ENCODE measurements at regions not wholly inside any gene's neighbourhood (a gene's known extent, or its start where the extent isn't known, plus 50 kb on each side); places are given as distances from the start of the nearest gene placed in this dataset.

DNA sequence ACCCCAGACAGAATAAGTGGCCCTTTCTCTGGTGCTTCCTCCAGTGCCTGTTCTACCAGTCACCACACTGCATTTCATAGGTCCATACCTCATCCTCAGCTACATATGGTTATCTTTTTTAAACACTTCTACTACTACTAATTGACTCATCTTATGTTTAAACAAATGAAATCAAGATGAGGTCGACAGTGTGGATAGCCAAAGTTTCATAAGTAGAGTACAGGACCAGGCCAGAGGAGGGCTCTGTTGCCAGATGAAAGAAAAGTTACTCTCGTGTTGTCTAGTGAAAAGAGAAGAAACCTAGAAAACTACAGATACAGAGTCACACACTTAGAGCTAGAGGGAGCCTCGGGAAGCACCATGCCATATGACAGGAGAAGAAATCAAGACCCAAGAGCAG, 296.1 kb downstream of the VPS13C start:
- no peak overlapping the region for H3K9ac ChIP-seq (ENCODE audit: low read depth in 2 of 2, low read length in 2 of 2)
- no peaks in the 10 kb centered on the region for H3K9me3 ChIP-seq
- H3K36me3 ChIP-seq, result no peaks in the 10 kb centered on the region
- H3K4me1 ChIP-seq, result no peaks in the 10 kb centered on the region
- no peak overlapping the region for H3K4me3 ChIP-seq
- no peaks in the 10 kb centered on the region for H3K27me3 ChIP-seq
- no peak overlapping the region for H3K27ac ChIP-seq
- intact Hi-C loops (cut with DNase I), result no loop called here
- TF ChIP-seq CTCF (IDR thresholded peaks at IDR 0.05), result no peak
- no peak for DNase-seq

DNA sequence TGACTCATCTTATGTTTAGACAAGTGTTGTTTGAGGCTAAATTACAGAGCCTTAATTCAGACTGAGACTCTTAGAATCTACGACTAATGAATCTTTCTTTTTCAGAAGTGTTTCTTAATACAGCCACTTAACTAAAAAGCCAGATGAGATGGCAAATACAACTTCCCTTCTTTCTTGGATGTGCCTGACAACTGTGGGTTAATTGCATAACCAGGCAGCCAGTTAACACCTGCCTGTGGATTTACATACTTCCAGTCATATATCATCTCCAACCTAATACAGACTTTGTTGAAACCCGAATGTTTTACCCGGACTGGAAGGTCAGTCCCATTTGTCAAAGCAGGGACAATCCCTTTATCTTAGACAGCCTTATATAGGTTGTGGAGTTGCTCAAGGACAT, 297.6 kb downstream of the VPS13C start:
- no peaks in the 10 kb centered on the region for H3K9me3 ChIP-seq
- intact Hi-C loops (cut with DNase I), result no loop called here
- H3K4me3 ChIP-seq, result no peak overlapping the region
- H3K36me3 ChIP-seq, result no peaks in the 10 kb centered on the region
- no peak overlapping the region for H3K9ac ChIP-seq (ENCODE audit: low read depth in 2 of 2, low read length in 2 of 2)
- no peaks in the 10 kb centered on the region for H3K4me1 ChIP-seq
- H3K27me3 ChIP-seq, result no peaks in the 10 kb centered on the region
- no peak overlapping the region for H3K27ac ChIP-seq
- no peak for TF ChIP-seq CTCF (IDR thresholded peaks at IDR 0.05)
- DNase-seq, result no peak

DNA sequence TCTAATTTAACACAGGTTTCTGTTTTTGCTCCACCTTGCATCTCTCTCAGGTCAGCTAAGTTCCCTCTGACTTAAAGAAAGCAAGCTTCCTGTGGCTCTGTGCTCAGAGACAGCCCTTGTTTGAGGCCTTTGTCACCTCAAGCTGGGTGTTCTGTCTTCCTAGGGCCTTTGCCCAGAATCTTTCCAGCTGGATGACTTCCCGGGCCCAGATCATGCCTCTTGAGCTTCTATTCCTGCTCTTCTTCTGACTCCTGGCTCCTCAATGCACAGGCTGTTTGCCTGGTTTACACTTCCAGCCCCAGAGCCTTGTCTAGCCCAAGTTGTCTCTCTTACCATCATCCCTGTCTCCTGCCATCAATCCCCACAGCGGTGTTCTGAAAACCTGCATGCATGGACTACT, 300.6 kb downstream of the VPS13C start:
- DNase-seq, result no peak
- intact Hi-C loops (cut with DNase I), result no loop called here
- no peak overlapping the region for H3K27ac ChIP-seq
- no peaks in the 10 kb centered on the region for H3K36me3 ChIP-seq
- no peak overlapping the region for H3K9ac ChIP-seq (ENCODE audit: low read depth in 2 of 2, low read length in 2 of 2)
- H3K9me3 ChIP-seq, result no peaks in the 10 kb centered on the region
- no peak overlapping the region for H3K4me3 ChIP-seq
- TF ChIP-seq CTCF (IDR thresholded peaks at IDR 0.05), result no peak
- no peaks in the 10 kb centered on the region for H3K4me1 ChIP-seq
- no peaks in the 10 kb centered on the region for H3K27me3 ChIP-seq

GRCh38 chr15:61756071-61756820, 304.0 kb downstream of the VPS13C start:
- no peaks in the 10 kb centered on the region for H3K9me3 ChIP-seq
- no peak overlapping the region for H3K4me3 ChIP-seq
- no peak for TF ChIP-seq CTCF (IDR thresholded peaks at IDR 0.05)
- no peaks in the 10 kb centered on the region for H3K4me1 ChIP-seq
- no peaks in the 10 kb centered on the region for H3K36me3 ChIP-seq
- intact Hi-C loops (cut with DNase I), result no loop called here
- no peak overlapping the region for H3K9ac ChIP-seq (ENCODE audit: low read depth in 2 of 2, low read length in 2 of 2)
- no peak for DNase-seq
- H3K27ac ChIP-seq, result no peak overlapping the region
- no peaks in the 10 kb centered on the region for H3K27me3 ChIP-seq

DNA sequence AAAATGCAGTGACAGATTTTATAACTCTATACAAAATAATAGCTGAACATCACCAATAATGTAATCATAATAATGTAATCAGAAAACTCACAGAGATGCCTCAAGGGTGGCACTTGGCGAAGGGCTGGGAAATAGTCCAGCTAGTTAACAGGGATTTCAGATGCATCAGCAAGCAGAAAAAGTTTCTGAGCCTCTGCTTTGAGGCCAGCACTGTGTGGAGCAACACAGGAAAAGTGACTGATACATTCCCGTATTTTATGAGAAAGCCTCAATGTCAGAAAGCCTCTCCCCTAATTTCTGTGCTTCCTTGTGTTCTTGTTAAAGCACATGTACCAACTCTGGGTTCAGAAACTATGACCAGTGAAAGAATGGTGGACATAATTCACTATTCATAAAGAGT, 304.8 kb downstream of the VPS13C start:
- intact Hi-C loops (cut with DNase I), result no loop called here
- no peaks in the 10 kb centered on the region for H3K4me1 ChIP-seq
- no peaks in the 10 kb centered on the region for H3K9me3 ChIP-seq
- H3K9ac ChIP-seq (ENCODE audit: low read depth in 2 of 2, low read length in 2 of 2), result no peak overlapping the region
- no peaks in the 10 kb centered on the region for H3K36me3 ChIP-seq
- DNase-seq, result no peak
- H3K27me3 ChIP-seq, result no peaks in the 10 kb centered on the region
- no peak for TF ChIP-seq CTCF (IDR thresholded peaks at IDR 0.05)
- H3K27ac ChIP-seq, result no peak overlapping the region
- H3K4me3 ChIP-seq, result no peak overlapping the region
